Progenitor cell of endocrine pancreas (in vitro differentiated cells): ENCODE measurements at regions not wholly inside any gene's neighbourhood (a gene's known extent, or its start where the extent isn't known, plus 50 kb on each side); places are given as distances from the start of the nearest gene placed in this dataset.
"Not testable (repeated sequence)": the region's sequence is repeated elsewhere in the genome, so short reads cannot be mapped to it uniquely, and the experiment has no call there.

ENCODE experiments used
- DNase-seq: peaks from one replicate; pipeline ENCODE4 v3.0.0; 2021; ENCODE audit warnings: low spot score; ENCODE audit not compliant: unreplicated experiment
- H3K27ac Mint-ChIP-seq: 2 replicates; pipeline ENCODE4 v1.8.0; 2021; ENCODE audit warnings: mild to moderate bottlenecking, moderate library complexity, mixed read lengths
- H3K27me3 Mint-ChIP-seq: 2 replicates; pipeline ENCODE4 v1.8.0; 2021; ENCODE audit warnings: mixed read lengths
- H3K36me3 Mint-ChIP-seq: 2 replicates; pipeline ENCODE4 v1.8.0; 2022; ENCODE audit warnings: mixed read lengths; ENCODE audit not compliant: insufficient read depth
- H3K4me1 Mint-ChIP-seq: 2 replicates; pipeline ENCODE4 v1.8.0; 2021; ENCODE audit warnings: low read depth, mixed read lengths
- H3K4me3 Mint-ChIP-seq: 2 replicates; pipeline ENCODE4 v1.8.0; 2021; ENCODE audit warnings: low read depth, mild to moderate bottlenecking, moderate library complexity, mixed read lengths
- H3K9me3 Mint-ChIP-seq: 2 replicates; pipeline ENCODE4 v1.8.0; 2021; ENCODE audit warnings: low read depth, mixed read lengths
- CTCF ChIP-seq: fragments of 200-600 bp; sonication (generic); IDR thresholded peaks from one replicate; pipeline ENCODE4 v1.5.0; 2021; ENCODE audit warnings: antibody characterized with exemption, mild to moderate bottlenecking; ENCODE audit not compliant: unreplicated experiment

- Mint-ChIP-seq H3K4me3 (no peak overlapping the region), H3K4me1 (peaks cover 3% of the 10 kb centered on the region), H3K9me3 (peaks cover 3% of the 10 kb centered on the region), H3K36me3 (no peaks in the 10 kb centered on the region), H3K27ac (no peak overlapping the region), H3K27me3 (no peaks in the 10 kb centered on the region)
- TF ChIP-seq CTCF: no peak
- DNase-seq: no peak
Measured at GRCh38 chr21:17269760-17270159, 243.1 kb upstream of the CXADR start.

GRCh38 chr21:17270229-17270628 lies 242.6 kb upstream of the CXADR start:
- H3K4me1 Mint-ChIP-seq: peaks cover 3% of the 10 kb centered on the region
- peak; percentile 69 for TF ChIP-seq CTCF
- no peaks in the 10 kb centered on the region for H3K27me3 Mint-ChIP-seq
- H3K27ac Mint-ChIP-seq: no peak overlapping the region
- peaks cover 3% of the 10 kb centered on the region for H3K9me3 Mint-ChIP-seq
- no peak for DNase-seq
- H3K4me3 Mint-ChIP-seq: no peak overlapping the region
- no peaks in the 10 kb centered on the region for H3K36me3 Mint-ChIP-seq

- no peak overlapping the region for H3K27ac Mint-ChIP-seq
- peaks cover 3% of the 10 kb centered on the region for H3K36me3 Mint-ChIP-seq
- H3K4me3 Mint-ChIP-seq: no peak overlapping the region
- DNase-seq: no peak
- peaks cover 26% of the 10 kb centered on the region for H3K9me3 Mint-ChIP-seq
- TF ChIP-seq CTCF: no peak
- H3K27me3 Mint-ChIP-seq: no peaks in the 10 kb centered on the region
- H3K4me1 Mint-ChIP-seq: no peaks in the 10 kb centered on the region
Measured at GRCh38 chr21:17279663-17280062, 233.2 kb upstream of the CXADR start.

DNA sequence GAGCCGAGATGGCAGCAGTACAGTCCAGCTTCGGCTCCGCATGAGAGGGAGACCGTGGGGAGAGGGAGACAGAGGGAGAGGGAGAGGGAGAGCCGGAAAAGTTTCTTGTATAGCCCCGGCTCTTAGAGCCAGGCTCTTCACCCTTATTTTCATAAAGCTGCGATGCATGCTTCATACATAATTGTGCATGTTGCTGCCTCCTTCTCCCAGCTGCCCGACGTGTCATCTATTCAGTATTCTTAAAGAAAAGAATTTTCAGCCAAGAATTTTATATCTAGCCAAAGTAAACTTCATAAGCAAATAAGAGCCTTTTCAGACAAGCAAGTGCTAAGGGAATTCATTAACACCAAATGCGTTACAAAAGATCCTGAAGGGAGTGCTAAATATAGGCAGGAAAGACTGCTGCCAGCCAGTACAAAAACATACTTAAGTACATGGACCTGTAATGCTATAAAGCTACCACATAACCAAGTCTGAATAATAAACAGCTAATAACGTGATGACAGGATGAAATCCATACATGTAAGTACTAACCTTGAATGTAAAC lies 219.8 kb upstream of the CXADR start:
- H3K9me3 Mint-ChIP-seq: peaks cover 25% of the 10 kb centered on the region
- DNase-seq, H3K27me3 Mint-ChIP-seq, H3K27ac Mint-ChIP-seq, H3K4me1 Mint-ChIP-seq, H3K4me3 Mint-ChIP-seq, H3K36me3 Mint-ChIP-seq: not testable (repeated sequence)

GRCh38 chr21:17295997-17296396 lies 216.8 kb upstream of the CXADR start:
- Mint-ChIP-seq H3K27ac (no peak overlapping the region), H3K27me3 (no peaks in the 10 kb centered on the region), H3K9me3 (peaks cover 28% of the 10 kb centered on the region), H3K4me3 (no peak overlapping the region), H3K4me1 (no peaks in the 10 kb centered on the region), H3K36me3 (no peaks in the 10 kb centered on the region)
- no peak for TF ChIP-seq CTCF
- DNase-seq: no peak

- H3K4me3 Mint-ChIP-seq, DNase-seq, H3K27ac Mint-ChIP-seq, H3K27me3 Mint-ChIP-seq, H3K4me1 Mint-ChIP-seq, H3K36me3 Mint-ChIP-seq: not testable (repeated sequence)
- peaks cover 12% of the 10 kb centered on the region for H3K9me3 Mint-ChIP-seq
Measured at GRCh38 chr21:17299576-17299975, 213.3 kb upstream of the CXADR start.

- not testable (repeated sequence) for H3K27ac Mint-ChIP-seq, H3K36me3 Mint-ChIP-seq, H3K4me1 Mint-ChIP-seq, DNase-seq, H3K4me3 Mint-ChIP-seq, H3K9me3 Mint-ChIP-seq, H3K27me3 Mint-ChIP-seq
Measured at GRCh38 chr21:17327715-17328114, 185.1 kb upstream of the CXADR start.
